Lower lobe of right lung (tissue), 2 donors: ENCODE measurements at regions not wholly inside any gene's neighbourhood (a gene's known extent, or its start where the extent isn't known, plus 50 kb on each side); places are given as distances from the start of the nearest gene placed in this dataset.

Experiments
- ATAC-seq, 2 donors: fragments of 200-7000 bp; cut with Tn5 transposase; one replicate each; pipeline ENCODE4 v1.9.1; 2020 to 2022; ENCODE audit warnings: mild to moderate bottlenecking in 2 of 2, moderate library complexity in 2 of 2
- DNase-seq: peaks from one replicate; pipeline ENCODE4 v3.0.0-alpha.2; 2020
- H3K27ac ChIP-seq: fragments of 200-600 bp; one replicate; pipeline ENCODE4 v1.8.0; 2022
- H3K27me3 ChIP-seq: fragments of 200-600 bp; one replicate; pipeline ENCODE4 v1.8.0; 2022; ENCODE audit warnings: low read depth
- H3K36me3 ChIP-seq: fragments of 200-600 bp; one replicate; pipeline ENCODE4 v1.8.0; 2022; ENCODE audit warnings: mild to moderate bottlenecking
- H3K4me1 ChIP-seq: fragments of 200-600 bp; one replicate; pipeline ENCODE4 v1.8.0; 2022
- H3K4me3 ChIP-seq: fragments of 200-600 bp; one replicate; pipeline ENCODE4 v1.8.0; 2022; ENCODE audit warnings: mild to moderate bottlenecking
- H3K9me3 ChIP-seq: fragments of 200-600 bp; one replicate; pipeline ENCODE4 v1.8.0; 2022
- intact Hi-C: fragments of 100-400 bp; cut with DNase I; formaldehyde crosslinking; loops from one replicate; pipeline ENCODE4 v1.11.0; 2022
- TF ChIP-seq, protein P1 (sequence below): fragments of 200-600 bp; IDR thresholded peaks from one replicate; pipeline ENCODE4 v1.8.0; 2022; ENCODE audit warnings: antibody characterized with exemption, mild to moderate bottlenecking
- donor health status: DM: no; HTN: yes; CAD: no; lungs with severe emphysema.

DNA sequence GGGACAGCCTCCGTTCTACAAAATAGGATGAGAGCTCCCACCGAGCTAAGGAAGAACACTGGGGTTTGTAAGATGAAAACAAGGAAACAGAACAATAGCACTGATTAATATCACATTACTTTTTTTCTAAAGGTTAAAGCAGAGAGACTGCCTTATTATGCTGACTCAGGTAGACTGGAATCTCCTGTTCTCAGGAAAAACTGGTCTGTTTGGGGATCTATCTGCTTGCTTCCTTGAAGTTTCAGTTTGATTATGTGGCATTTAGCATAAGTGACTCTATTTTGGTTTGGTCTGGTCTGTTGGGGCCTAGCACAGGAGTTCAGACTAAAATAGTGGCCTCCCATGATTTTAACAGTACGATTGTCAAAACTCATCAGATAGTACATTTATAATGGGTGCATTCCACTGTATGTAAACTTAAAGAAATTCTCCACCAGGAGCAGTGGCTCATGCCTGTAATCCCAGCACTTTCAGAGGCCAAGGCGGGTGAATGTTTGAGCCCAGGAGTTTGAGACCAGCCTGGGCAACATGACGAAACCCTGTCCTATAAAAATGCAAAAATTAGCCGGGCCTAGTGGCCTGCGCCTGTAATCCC lies 64.1 kb upstream of the NDUFV2 start:
- no peaks in the 10 kb centered on the region for H3K4me1 ChIP-seq
- H3K9me3 ChIP-seq = no peaks in the 10 kb centered on the region
- no peaks in the 10 kb centered on the region for H3K27me3 ChIP-seq
- no peak for ATAC-seq
- no peak overlapping the region for H3K27ac ChIP-seq
- no peaks in the 10 kb centered on the region for H3K36me3 ChIP-seq
- intact Hi-C loops = no loop called here
- TF ChIP-seq, protein P1, sequence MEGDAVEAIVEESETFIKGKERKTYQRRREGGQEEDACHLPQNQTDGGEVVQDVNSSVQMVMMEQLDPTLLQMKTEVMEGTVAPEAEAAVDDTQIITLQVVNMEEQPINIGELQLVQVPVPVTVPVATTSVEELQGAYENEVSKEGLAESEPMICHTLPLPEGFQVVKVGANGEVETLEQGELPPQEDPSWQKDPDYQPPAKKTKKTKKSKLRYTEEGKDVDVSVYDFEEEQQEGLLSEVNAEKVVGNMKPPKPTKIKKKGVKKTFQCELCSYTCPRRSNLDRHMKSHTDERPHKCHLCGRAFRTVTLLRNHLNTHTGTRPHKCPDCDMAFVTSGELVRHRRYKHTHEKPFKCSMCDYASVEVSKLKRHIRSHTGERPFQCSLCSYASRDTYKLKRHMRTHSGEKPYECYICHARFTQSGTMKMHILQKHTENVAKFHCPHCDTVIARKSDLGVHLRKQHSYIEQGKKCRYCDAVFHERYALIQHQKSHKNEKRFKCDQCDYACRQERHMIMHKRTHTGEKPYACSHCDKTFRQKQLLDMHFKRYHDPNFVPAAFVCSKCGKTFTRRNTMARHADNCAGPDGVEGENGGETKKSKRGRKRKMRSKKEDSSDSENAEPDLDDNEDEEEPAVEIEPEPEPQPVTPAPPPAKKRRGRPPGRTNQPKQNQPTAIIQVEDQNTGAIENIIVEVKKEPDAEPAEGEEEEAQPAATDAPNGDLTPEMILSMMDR = no peak
- DNase-seq = no peak
- no peak overlapping the region for H3K4me3 ChIP-seq

DNA sequence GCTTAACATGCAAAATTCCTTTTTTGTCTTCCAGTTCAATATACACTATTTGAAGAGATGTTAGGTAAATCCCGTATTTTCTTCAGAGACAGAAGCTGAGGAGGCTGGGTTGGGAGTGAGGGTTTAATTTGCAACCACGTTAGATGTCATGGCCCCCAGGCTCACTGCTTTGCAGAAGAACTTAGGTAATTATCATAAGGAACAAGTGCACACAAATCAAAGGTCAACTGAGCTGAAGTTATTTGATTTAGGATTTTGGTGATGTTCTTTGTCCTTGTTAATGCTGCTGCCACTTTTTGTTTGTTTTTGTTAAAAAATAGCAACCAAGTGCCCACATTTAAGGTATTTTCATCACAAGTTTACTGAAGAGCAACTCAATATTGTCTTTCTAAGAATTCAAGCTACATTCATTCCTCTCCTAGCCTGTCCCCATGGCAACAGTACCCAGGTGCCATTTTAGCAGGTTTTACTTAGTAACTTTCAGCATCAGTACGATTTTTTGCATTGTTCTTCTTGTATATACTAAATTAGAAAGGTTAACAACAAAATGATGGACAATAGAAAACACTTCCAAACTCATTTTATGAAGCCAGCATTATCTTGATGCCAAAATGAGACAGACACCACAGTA lies 62.9 kb upstream of the NDUFV2 start:
- Histone ChIP-seq H3K9me3 (no peaks in the 10 kb centered on the region), H3K4me3 (no peak overlapping the region), H3K4me1 (no peaks in the 10 kb centered on the region), H3K27me3 (no peaks in the 10 kb centered on the region), H3K36me3 (no peaks in the 10 kb centered on the region), H3K27ac (no peak overlapping the region)
- DNase-seq = no peak
- TF ChIP-seq, protein P1 = no peak
- intact Hi-C loops = no loop called here
- ATAC-seq = no peak

DNA sequence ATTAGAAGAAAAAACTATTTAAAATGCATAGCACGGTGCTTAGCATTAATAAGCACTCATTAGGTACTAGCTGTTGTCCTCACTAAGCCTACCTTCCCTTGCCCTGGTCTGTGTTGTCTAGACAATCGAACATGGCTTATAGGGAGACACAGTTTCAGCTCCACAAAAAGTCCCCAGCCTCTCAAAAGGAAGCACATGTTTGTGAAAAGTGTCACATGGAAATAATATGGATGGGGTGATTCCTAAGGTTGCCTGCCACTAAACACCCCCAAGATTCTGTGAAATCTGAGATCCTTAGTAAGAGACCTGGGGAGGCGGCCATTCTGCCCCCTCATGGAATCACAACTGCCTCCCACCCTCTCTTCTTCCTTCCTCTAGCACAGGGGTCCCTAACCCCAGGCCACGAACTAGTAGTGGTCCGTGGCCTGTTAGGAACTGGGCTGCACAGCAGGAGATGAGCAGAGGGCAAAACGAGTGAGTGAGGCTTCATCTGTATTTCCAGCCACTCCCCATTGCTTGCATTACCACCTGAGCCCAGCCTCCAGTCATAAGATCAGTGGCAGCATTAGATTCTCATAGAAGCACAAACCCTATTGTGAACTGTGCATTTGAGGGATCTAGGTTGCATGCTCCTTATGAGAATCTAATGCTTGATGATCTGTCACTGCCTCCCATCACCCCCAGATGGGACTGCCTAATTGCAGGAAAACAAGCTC lies 59.6 kb upstream of the NDUFV2 start:
- no peaks in the 10 kb centered on the region for H3K4me1 ChIP-seq
- no peaks in the 10 kb centered on the region for H3K27me3 ChIP-seq
- DNase-seq = no peak
- no peaks in the 10 kb centered on the region for H3K36me3 ChIP-seq
- H3K27ac ChIP-seq = no peak overlapping the region
- H3K9me3 ChIP-seq = no peaks in the 10 kb centered on the region
- intact Hi-C loops = no loop called here
- no peak overlapping the region for H3K4me3 ChIP-seq
- ATAC-seq = no peak
- TF ChIP-seq, protein P1 = no peak

DNA sequence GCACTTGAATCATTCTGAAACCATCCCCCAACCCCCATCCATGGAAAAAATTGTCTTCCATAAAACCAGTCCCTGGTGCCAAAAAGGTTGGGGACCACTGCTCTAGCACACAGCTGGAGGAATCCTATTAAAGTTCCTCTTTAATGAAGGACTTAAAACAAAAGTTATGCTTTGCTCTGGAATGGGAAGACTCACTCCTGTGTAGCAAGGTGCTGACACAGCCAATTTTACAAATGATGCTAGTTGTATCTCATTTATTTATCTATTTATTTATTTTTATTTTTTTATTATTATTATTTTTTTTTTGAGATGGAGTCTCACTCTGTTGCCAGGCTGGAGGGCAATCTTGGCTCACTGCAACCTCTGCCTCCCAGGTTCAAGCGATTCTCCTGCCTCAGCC lies 58.9 kb upstream of the NDUFV2 start:
- intact Hi-C loops = no loop called here
- DNase-seq (no peak), ATAC-seq (no peak)
- Histone ChIP-seq H3K4me1 (no peaks in the 10 kb centered on the region), H3K9me3 (no peaks in the 10 kb centered on the region), H3K36me3 (no peaks in the 10 kb centered on the region), H3K27ac (no peak overlapping the region), H3K27me3 (no peaks in the 10 kb centered on the region), H3K4me3 (no peak overlapping the region)
- TF ChIP-seq, protein P1 = no peak

DNA sequence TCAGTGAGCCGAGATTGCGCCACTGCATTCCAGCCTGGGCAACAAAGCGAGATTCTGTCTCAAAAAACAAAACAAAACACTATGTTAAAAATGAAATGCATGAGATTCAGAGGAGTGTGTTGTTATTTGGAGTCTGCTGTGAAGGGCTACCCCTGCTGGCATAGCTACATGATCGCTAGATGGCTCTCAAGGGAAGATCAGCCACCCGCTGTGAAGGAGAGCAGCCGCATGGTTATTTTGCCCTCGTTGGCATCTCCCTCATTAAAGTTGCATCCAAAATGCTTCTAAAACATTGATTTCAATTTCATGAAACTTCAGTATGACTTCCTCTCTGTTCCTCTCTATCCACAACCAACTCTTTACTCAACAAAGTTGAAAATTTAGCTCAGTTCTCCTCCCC lies 54.8 kb upstream of the NDUFV2 start:
- H3K9me3 ChIP-seq = peaks cover 5% of the 10 kb centered on the region
- intact Hi-C loops = no loop called here

More for the DNA sequence above, 54.8 kb upstream of the NDUFV2 start:
- TF ChIP-seq, protein P1 = no peak
- H3K4me1 ChIP-seq = no peaks in the 10 kb centered on the region
- no peak overlapping the region for H3K4me3 ChIP-seq
- ATAC-seq = no peak
- no peaks in the 10 kb centered on the region for H3K27me3 ChIP-seq
- H3K27ac ChIP-seq = no peak overlapping the region
- no peaks in the 10 kb centered on the region for H3K36me3 ChIP-seq
- DNase-seq = no peak
